ENCODE measurements at regions not wholly inside any gene's neighbourhood (a gene's known extent, or its start where the extent isn't known, plus 50 kb on each side); places are given as distances from the start of the nearest gene placed in this dataset.

DNA sequence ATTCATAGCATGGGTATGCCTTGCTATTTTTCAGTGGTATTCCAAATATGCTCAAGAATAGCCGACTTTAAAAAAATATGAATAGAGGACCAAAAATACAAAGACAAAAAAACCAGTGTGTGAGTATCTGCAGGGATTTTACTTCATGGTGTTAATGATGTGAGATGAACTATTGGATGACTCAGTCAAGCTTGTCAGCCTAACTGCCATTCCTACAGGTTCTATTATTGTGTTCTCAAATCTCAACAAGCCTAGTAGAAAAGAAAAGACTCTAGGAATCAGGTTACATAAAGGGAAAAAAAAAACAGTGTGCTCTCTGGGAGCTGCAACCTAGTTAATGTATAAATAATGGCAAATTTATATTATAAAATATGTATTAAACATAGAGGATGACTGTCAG, 588.4 kb upstream of the BTBD3 start:
- Histone ChIP-seq H3K4me2 (ENCODE audit: insufficient read depth in 1 of 2, low read depth in 2 of 2, low read length in 2 of 2) (no peak overlapping the region), H3K79me2 (ENCODE audit: control insufficient read depth in 1 of 2, insufficient read depth in 2 of 2, low read length in 2 of 2) (no peaks in the 10 kb centered on the region), H3K56ac (replicated peaks; ENCODE audit: insufficient read length, low read depth, low read length) (no peak overlapping the region), H2BK120ac (replicated peaks; ENCODE audit: low read depth, low read length) (no peak overlapping the region), H2AFZ (ENCODE audit: low read length) (no peak overlapping the region), H3K18ac (ENCODE audit: extremely low read depth, low read length) (no peak overlapping the region), H3K79me1 (ENCODE audit: low read depth, low read length) (no peaks in the 10 kb centered on the region), H3K9me3 (ENCODE audit: insufficient read depth in 2 of 2, low read depth in 1 of 2, low read length in 1 of 2) (no peaks in the 10 kb centered on the region), H3K23me2 (ENCODE audit: low read depth, low read length) (no peaks in the 10 kb centered on the region; the same call in 1 of the 2 replicates), H2BK12ac (ENCODE audit: low read depth, low read length) (no peak overlapping the region), H2BK20ac (ENCODE audit: low read length) (no peak overlapping the region), H3K4me3 (ENCODE audit: extremely low read depth in 1 of 4, insufficient read depth in 2 of 4, low read depth in 3 of 4, low read length in 4 of 4) (no peak overlapping the region), H3K36me3 (ENCODE audit: control insufficient read depth in 2 of 4, insufficient read depth in 4 of 4, low read length in 3 of 4) (no peaks in the 10 kb centered on the region), H3K9ac (replicated peaks in 1 of 4; ENCODE audit: extremely low read depth in 1 of 4, low read depth in 3 of 4, low read length in 3 of 4) (no peak overlapping the region), H3K14ac (ENCODE audit: insufficient read length) (no peak overlapping the region), H4K8ac (ENCODE audit: extremely low read depth, insufficient read depth, low read length) (no peak overlapping the region), H2BK15ac (ENCODE audit: low read length) (no peak overlapping the region), H4K5ac (ENCODE audit: insufficient read length, low read depth, low read length) (no peak overlapping the region), H2BK5ac (ENCODE audit: low read depth, low read length) (no peak overlapping the region), H3K27ac (ENCODE audit: low read depth, low read length) (no peak overlapping the region), H2AK5ac (ENCODE audit: low read depth, low read length) (no peak overlapping the region), H3K23ac (ENCODE audit: insufficient read length) (no peak overlapping the region), H3K27me3 (replicated peaks in 1 of 4; ENCODE audit: control insufficient read depth in 3 of 4, extremely low read depth in 1 of 4, insufficient read depth in 3 of 4, low read length in 3 of 4) (no peaks in the 10 kb centered on the region), H3K4me1 (replicated peaks in 1 of 4; ENCODE audit: control insufficient read depth in 3 of 4, insufficient read depth in 4 of 4, low read length in 3 of 4) (no peaks in the 10 kb centered on the region), H3K4ac (replicated peaks; ENCODE audit: insufficient read length, low read depth, low read length) (no peak overlapping the region), H4K20me1 (replicated peaks in 1 of 2; ENCODE audit: control insufficient read depth in 1 of 2, insufficient read depth in 2 of 2, low read length in 2 of 2) (no peaks in the 10 kb centered on the region), H4K91ac (replicated peaks; ENCODE audit: insufficient read length, low read length) (no peak overlapping the region)
- ChIA-PET CTCF (ENCODE audit: partially characterized antibody) (interaction anchor here (1.2 kb wide), 2 partner anchors 9 to 108 kb away, joined by 3 to 4 read pairs; no protein-coding TSS in a partner anchor), POLR2A (ENCODE audit: partially characterized antibody) (no interaction called here)
- DNase-seq (ENCODE audit: low read depth in 1 of 2, low spot score in 2 of 2) (no peak), FAIRE-seq (no peak)
- 69% methylated on average over 1 of the region's 1 CpG; no CpG with 5 or more reads in 1 of the 2 experiments for WGBS, 2 experiments (ENCODE audit: extremely low coverage in 1 of 2, insufficient coverage in 1 of 2, insufficient read length in 1 of 2, insufficient replicate concordance in 2 of 2, low coverage in 1 of 2, low lambda C conversion rate in 2 of 2, missing lambda C conversion rate in 1 of 2)
- no peak for TF ChIP-seq YY1 (IDR thresholded peaks at IDR 0.05; ENCODE audit: low read depth, low read length)
- TF ChIP-seq EGR1 (IDR thresholded peaks at IDR 0.05; ENCODE audit: borderline replicate concordance, low read depth, low read length) = no peak
- no peak for TF ChIP-seq TAF7 (optimal IDR thresholded peaks at IDR 0.05; ENCODE audit: borderline replicate concordance, low read depth, low read length)
- TF ChIP-seq, protein P1, sequence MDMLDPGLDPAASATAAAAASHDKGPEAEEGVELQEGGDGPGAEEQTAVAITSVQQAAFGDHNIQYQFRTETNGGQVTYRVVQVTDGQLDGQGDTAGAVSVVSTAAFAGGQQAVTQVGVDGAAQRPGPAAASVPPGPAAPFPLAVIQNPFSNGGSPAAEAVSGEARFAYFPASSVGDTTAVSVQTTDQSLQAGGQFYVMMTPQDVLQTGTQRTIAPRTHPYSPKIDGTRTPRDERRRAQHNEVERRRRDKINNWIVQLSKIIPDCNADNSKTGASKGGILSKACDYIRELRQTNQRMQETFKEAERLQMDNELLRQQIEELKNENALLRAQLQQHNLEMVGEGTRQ (IDR thresholded peaks at IDR 0.05; ENCODE audit: low read length) = no peak

Data from H1 (cell line).